Hepatocyte (in vitro differentiated cells): ENCODE measurements at regions not wholly inside any gene's neighbourhood (a gene's known extent, or its start where the extent isn't known, plus 50 kb on each side); places are given as distances from the start of the nearest gene placed in this dataset.

Experiments
- EZH2 ChIP-seq: fragments of 200-600 bp; sonication (generic); IDR thresholded peaks from 2 replicates; pipeline ENCODE4 v1.6.1; 2016; ENCODE audit warnings: antibody characterized with exemption, mild to moderate bottlenecking, borderline replicate concordance
- EZH2phosphoT487 ChIP-seq: fragments of 200-600 bp; sonication (generic); IDR thresholded peaks from one replicate; pipeline ENCODE4 v1.6.1; 2018; ENCODE audit warnings: antibody characterized with exemption, mild to moderate bottlenecking, low read depth, moderate library complexity; ENCODE audit not compliant: unreplicated experiment, severe bottlenecking
- TF ChIP-seq, protein P1 (sequence below): fragments of 200-600 bp; sonication (generic); IDR thresholded peaks from 2 replicates; pipeline ENCODE4 v1.5.1; 2016; ENCODE audit warnings: antibody characterized with exemption, mild to moderate bottlenecking; ENCODE audit not compliant: poor library complexity

DNA sequence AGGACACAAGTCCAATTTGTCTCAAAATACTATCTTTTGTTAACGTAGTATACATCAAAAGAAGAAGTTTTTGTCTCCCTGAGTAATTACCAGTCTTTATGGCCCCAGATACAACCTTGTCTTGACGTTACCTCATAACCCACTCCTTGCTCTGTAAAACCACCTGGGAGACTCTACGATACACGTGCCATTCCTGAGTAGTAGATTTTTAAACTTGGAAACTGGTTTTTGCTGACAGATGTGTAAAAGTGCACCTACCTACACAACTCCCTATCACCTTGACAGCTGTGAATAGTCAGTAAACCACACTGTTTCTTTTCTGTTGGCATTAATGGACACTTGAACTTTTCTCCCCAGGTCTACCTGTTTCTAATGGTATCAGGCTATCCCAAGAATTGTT lies 51.7 kb upstream of the RARB start:
- TF ChIP-seq, protein P1, sequence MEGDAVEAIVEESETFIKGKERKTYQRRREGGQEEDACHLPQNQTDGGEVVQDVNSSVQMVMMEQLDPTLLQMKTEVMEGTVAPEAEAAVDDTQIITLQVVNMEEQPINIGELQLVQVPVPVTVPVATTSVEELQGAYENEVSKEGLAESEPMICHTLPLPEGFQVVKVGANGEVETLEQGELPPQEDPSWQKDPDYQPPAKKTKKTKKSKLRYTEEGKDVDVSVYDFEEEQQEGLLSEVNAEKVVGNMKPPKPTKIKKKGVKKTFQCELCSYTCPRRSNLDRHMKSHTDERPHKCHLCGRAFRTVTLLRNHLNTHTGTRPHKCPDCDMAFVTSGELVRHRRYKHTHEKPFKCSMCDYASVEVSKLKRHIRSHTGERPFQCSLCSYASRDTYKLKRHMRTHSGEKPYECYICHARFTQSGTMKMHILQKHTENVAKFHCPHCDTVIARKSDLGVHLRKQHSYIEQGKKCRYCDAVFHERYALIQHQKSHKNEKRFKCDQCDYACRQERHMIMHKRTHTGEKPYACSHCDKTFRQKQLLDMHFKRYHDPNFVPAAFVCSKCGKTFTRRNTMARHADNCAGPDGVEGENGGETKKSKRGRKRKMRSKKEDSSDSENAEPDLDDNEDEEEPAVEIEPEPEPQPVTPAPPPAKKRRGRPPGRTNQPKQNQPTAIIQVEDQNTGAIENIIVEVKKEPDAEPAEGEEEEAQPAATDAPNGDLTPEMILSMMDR: no peak
- TF ChIP-seq EZH2phosphoT487 (no peak), EZH2 (no peak)
